Keratinocyte (primary cell): ENCODE measurements at regions not wholly inside any gene's neighbourhood (a gene's known extent, or its start where the extent isn't known, plus 50 kb on each side); places are given as distances from the start of the nearest gene placed in this dataset.

Experiments used
- DNase-seq: peaks from one replicate; pipeline ENCODE4 v3.0.0-alpha.2; 2011; ENCODE audit warnings: low read depth, missing footprints, low spot score
- FAIRE-seq: peaks from 2 replicates; lab custom pipeline; 2011; peaks lifted over from hg19 to GRCh38; lab: Jason Lieb, UNC
- H2AFZ ChIP-seq: 2 replicates; pipeline ENCODE4 v1.6.0; 2012; ENCODE audit warnings: low read length, control low read depth, inconsistent platforms; ENCODE audit not compliant: control insufficient read depth
- H3K27ac ChIP-seq: 2 replicates; pipeline ENCODE4 v1.5.1; 2011; ENCODE audit warnings: low read length; ENCODE audit not compliant: control insufficient read depth, insufficient read depth
- H3K27me3 ChIP-seq: 3 replicates; pipeline ENCODE4 v1.6.0; 2011; ENCODE audit warnings: low read length; ENCODE audit not compliant: control insufficient read depth, insufficient read depth; ENCODE audit errors: extremely low read depth
- H3K36me3 ChIP-seq, 2 experiments: 2 replicates in 1 of 2; 3 replicates in 1 of 2; pipeline ENCODE4 v1.5.1; 2011; ENCODE audit warnings: low read length in 2 of 2, mild to moderate bottlenecking in 1 of 2; ENCODE audit not compliant: control insufficient read depth in 2 of 2, insufficient read depth in 2 of 2; ENCODE audit errors: extremely low read depth in 1 of 2
- H3K4me1 ChIP-seq: 3 replicates; pipeline ENCODE4 v1.5.1; 2011; ENCODE audit warnings: low read length; ENCODE audit not compliant: control insufficient read depth, insufficient read depth; ENCODE audit errors: extremely low read depth
- H3K4me2 ChIP-seq: 3 replicates; pipeline ENCODE4 v1.6.0; 2011; ENCODE audit warnings: low read depth, low read length; ENCODE audit not compliant: control insufficient read depth, insufficient read depth; ENCODE audit errors: extremely low read depth
- H3K4me3 ChIP-seq, 3 experiments: fragments of 200-600 bp in 1 of 3; sonication (generic) in 1 of 3; 2 replicates in 2 of 3; 3 replicates in 1 of 3; pipeline ENCODE4 v1.5.1; 2011 to 2016; ENCODE audit warnings: low read length in 3 of 3, mild to moderate bottlenecking in 3 of 3, control low read depth in 2 of 3, inconsistent platforms in 1 of 3, low read depth in 1 of 3, mixed read lengths in 1 of 3, mixed run types in 1 of 3, moderate library complexity in 1 of 3; ENCODE audit not compliant: control insufficient read depth in 2 of 3, insufficient read depth in 2 of 3; ENCODE audit errors: extremely low read depth in 1 of 3
- H3K79me2 ChIP-seq: 2 replicates; pipeline ENCODE4 v1.6.0; 2012; ENCODE audit warnings: low read length; ENCODE audit not compliant: control insufficient read depth, insufficient read depth
- H3K9ac ChIP-seq: 3 replicates; pipeline ENCODE4 v1.6.0; 2011; ENCODE audit warnings: low read length; ENCODE audit not compliant: control insufficient read depth, insufficient read depth; ENCODE audit errors: extremely low read depth
- H3K9me1 ChIP-seq: 3 replicates; pipeline ENCODE4 v1.6.0; 2011; ENCODE audit warnings: low read length; ENCODE audit not compliant: control insufficient read depth, insufficient read depth; ENCODE audit errors: extremely low read depth
- H3K9me3 ChIP-seq: 2 replicates; pipeline ENCODE4 v1.5.1; 2012; ENCODE audit warnings: low read depth, low read length; ENCODE audit not compliant: control insufficient read depth
- H4K20me1 ChIP-seq: 3 replicates; pipeline ENCODE4 v1.6.0; 2011; ENCODE audit warnings: low read length; ENCODE audit not compliant: control insufficient read depth, insufficient read depth; ENCODE audit errors: extremely low read depth
- EZH2 ChIP-seq: IDR thresholded peaks from one replicate; pipeline ENCODE4 v1.6.1; 2012; ENCODE audit warnings: inconsistent platforms, mild to moderate bottlenecking, low read length, moderate library complexity
- dilution Hi-C: fragments of 300-500 bp; cut with MboI; formaldehyde crosslinking; loops from one replicate; pipeline ENCODE4 v1.7.0; 2020; ENCODE audit warnings: low sequenced_read_pairs; ENCODE audit not compliant: extremely low pct_ligation_motif_present
- TF ChIP-seq, protein P1 (sequence below), 3 experiments: IDR thresholded peaks in 1 of 3; conservative IDR thresholded peaks in 1 of 3; optimal IDR thresholded peaks in 1 of 3; 2 replicates in 2 of 3; 3 replicates in 1 of 3; pipeline versions ENCODE3 to v1.5.1; 2011; ENCODE audit warnings: low read length in 3 of 3, mild to moderate bottlenecking in 3 of 3, moderate library complexity in 2 of 3, control low read depth in 1 of 3, inconsistent platforms in 1 of 3; ENCODE audit not compliant: insufficient read depth in 2 of 3; ENCODE audit errors: extremely low read depth in 1 of 3

DNA sequence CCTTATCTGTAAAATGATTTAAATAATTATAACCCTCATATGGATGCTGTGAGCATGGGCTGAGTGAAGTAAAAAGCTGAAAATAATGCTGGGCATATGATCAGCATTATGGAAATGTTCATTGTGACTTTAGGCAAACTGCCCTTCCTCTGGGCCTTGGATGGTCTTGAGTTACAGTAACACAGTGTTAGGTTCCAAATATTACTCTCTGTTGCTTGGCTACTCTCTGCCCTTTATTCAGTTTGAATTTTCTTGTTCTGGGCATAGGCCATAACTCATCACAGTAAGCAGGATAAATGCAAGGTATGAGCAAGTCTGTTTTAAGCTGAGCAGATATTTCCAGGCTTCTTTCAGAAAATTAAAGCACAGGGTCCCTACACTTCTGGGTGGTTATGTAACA, 868.0 kb downstream of the KCNMA1 start:
- no peaks in the 10 kb centered on the region for H3K4me1 ChIP-seq

DNA sequence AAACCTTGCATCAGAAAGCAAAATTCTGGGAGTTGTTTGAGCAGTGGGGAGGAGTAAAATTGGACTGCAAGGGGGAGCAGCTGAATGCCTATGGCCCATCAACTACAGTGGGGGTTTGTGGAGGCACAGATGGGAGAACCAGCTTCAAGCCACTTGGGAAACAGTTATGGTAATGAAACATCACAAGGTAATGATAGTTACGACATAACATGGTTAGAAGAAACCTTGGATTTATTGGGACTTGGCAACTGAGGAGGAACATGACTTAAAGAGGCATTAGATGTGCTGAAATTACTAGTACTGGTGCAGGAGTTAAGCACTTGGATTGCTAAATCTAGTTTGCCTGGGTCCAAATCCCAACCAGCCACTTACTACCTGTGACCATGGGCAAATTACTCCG, 868.4 kb downstream of the KCNMA1 start:
- dilution Hi-C loops, result no loop called here
- Histone ChIP-seq H3K4me1 (no peaks in the 10 kb centered on the region), H3K4me2 (no peak overlapping the region), H3K9ac (no peak overlapping the region), H4K20me1 (no peaks in the 10 kb centered on the region), H3K79me2 (no peaks in the 10 kb centered on the region), H3K27me3 (no peaks in the 10 kb centered on the region), H3K36me3 (no peaks in the 10 kb centered on the region), H3K27ac (no peak overlapping the region), H3K9me3 (no peaks in the 10 kb centered on the region), H2AFZ (no peak overlapping the region), H3K4me3 (no peak overlapping the region), H3K9me1 (no peaks in the 10 kb centered on the region)
- no peak for TF ChIP-seq EZH2
- TF ChIP-seq, protein P1, sequence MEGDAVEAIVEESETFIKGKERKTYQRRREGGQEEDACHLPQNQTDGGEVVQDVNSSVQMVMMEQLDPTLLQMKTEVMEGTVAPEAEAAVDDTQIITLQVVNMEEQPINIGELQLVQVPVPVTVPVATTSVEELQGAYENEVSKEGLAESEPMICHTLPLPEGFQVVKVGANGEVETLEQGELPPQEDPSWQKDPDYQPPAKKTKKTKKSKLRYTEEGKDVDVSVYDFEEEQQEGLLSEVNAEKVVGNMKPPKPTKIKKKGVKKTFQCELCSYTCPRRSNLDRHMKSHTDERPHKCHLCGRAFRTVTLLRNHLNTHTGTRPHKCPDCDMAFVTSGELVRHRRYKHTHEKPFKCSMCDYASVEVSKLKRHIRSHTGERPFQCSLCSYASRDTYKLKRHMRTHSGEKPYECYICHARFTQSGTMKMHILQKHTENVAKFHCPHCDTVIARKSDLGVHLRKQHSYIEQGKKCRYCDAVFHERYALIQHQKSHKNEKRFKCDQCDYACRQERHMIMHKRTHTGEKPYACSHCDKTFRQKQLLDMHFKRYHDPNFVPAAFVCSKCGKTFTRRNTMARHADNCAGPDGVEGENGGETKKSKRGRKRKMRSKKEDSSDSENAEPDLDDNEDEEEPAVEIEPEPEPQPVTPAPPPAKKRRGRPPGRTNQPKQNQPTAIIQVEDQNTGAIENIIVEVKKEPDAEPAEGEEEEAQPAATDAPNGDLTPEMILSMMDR (optimal IDR thresholded peaks at IDR 0.05 in 1 of 3, IDR thresholded peaks at IDR 0.05 in 1 of 3, conservative IDR thresholded peaks at IDR 0.05 in 1 of 3; ENCODE audit: extremely low read depth in 1 of 3, insufficient read depth in 2 of 3, low read length in 3 of 3), result no peak
- no peak for FAIRE-seq
- DNase-seq, result no peak

More for the DNA sequence above, 868.0 kb downstream of the KCNMA1 start:
- Histone ChIP-seq H3K36me3 (no peaks in the 10 kb centered on the region), H2AFZ (no peak overlapping the region), H4K20me1 (no peaks in the 10 kb centered on the region), H3K4me3 (no peak overlapping the region), H3K4me2 (no peak overlapping the region), H3K27me3 (no peaks in the 10 kb centered on the region), H3K9me3 (no peaks in the 10 kb centered on the region), H3K79me2 (no peaks in the 10 kb centered on the region), H3K27ac (no peak overlapping the region), H3K9me1 (no peaks in the 10 kb centered on the region), H3K9ac (no peak overlapping the region)
- TF ChIP-seq, protein P1 (optimal IDR thresholded peaks at IDR 0.05 in 1 of 3, IDR thresholded peaks at IDR 0.05 in 1 of 3, conservative IDR thresholded peaks at IDR 0.05 in 1 of 3; ENCODE audit: extremely low read depth in 1 of 3, insufficient read depth in 2 of 3, low read length in 3 of 3), result no peak
- TF ChIP-seq EZH2, result no peak
- dilution Hi-C loops, result no loop called here
- DNase-seq, result no peak
- FAIRE-seq, result no peak
